ENCODE measurements at regions not wholly inside any gene's neighbourhood (a gene's known extent, or its start where the extent isn't known, plus 50 kb on each side); places are given as distances from the start of the nearest gene placed in this dataset.

DNA sequence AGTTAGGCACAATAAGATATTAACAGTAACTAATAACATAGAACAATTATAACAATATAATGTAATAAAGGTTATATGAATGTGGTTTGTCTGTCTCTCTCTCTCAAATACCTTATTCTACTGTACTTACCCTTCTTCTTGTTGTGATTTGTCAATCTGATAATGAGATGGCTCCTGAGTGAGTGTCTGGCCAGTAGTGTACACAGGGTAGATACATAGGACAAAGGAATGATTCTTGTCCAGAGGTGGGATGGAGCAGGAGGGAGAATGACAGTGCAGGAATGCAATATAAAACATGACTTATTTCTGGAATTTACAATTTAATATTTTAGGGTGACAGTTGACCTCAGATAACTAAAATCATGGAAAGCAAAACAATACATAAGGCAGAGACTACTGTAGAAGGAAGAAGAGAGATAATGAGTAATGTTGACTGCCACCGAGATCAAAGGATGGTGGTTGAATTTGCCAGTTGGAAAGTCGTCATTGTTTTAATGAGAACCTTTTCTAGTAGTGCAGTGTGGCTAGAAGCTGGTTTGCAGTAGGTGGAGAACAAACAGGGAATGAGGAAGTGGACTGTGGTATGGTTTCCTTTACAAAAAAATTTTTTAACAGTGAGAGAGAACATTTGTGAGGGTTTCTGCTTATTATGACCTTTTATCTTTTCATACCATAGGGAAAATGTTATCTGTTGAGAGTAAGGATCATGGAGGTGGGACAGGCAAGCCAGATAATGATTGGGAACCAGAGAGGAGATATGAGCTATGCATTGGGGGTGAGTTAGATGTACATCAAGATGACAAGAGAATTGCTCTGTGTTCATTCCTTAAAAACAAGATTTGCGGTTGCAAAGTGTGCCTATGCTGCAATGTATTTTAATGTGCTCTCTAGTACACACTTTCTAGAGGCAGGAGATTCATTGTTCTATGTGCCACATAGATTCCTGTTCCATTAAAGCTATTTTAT, 458.3 kb downstream of the BTG1 start:
- TF ChIP-seq ZNF274 (IDR thresholded peaks at IDR 0.05; ENCODE audit: low read depth, low read length) (no peak), SUZ12 (IDR thresholded peaks at IDR 0.05; ENCODE audit: extremely low read depth, insufficient read depth, insufficient read length) (no peak), YY1 (IDR thresholded peaks at IDR 0.05; ENCODE audit: insufficient read depth, insufficient read length) (no peak)
